Esophagus muscularis mucosa (tissue), 4 donors: ENCODE measurements at regions not wholly inside any gene's neighbourhood (a gene's known extent, or its start where the extent isn't known, plus 50 kb on each side); places are given as distances from the start of the nearest gene placed in this dataset.

Experiments
- CTCF ChIP-seq, 3 experiments: fragments of 200-600 bp in 2 of 3; fragments of 450-650 bp in 1 of 3; sonication (generic) in 2 of 3; IDR thresholded peaks; one replicate each; pipeline ENCODE4 v1.5.1; 2017 to 2019; ENCODE audit warnings: antibody characterized with exemption in 3 of 3, mild to moderate bottlenecking in 2 of 3, moderate library complexity in 1 of 3
- EP300 ChIP-seq: sonication (generic); formaldehyde crosslinking; IDR thresholded peaks from one replicate; pipeline ENCODE4 v1.6.1; 2017; ENCODE audit warnings: antibody characterized with exemption
- POLR2A ChIP-seq: fragments of 450-650 bp; IDR thresholded peaks from one replicate; pipeline ENCODE4 v1.6.1; 2017; ENCODE audit warnings: antibody characterized with exemption, moderate library complexity, mild to moderate bottlenecking, low read depth

- TF ChIP-seq CTCF (IDR thresholded peaks at IDR 0.05) (no peak), EP300 (no peak), POLR2A (no peak)
Observed at GRCh38 chr19:34856052-34856451, 70.7 kb upstream of the ZNF30 start.
